Fibroblast of gingiva (primary cell): ENCODE measurements at regions not wholly inside any gene's neighbourhood (a gene's known extent, or its start where the extent isn't known, plus 50 kb on each side); places are given as distances from the start of the nearest gene placed in this dataset.
"Not testable (repeated sequence)": the region's sequence is repeated elsewhere in the genome, so short reads cannot be mapped to it uniquely, and the experiment has no call there.

Source experiments
- DNase-seq: peaks from one replicate; pipeline ENCODE4 v3.0.0-alpha.2; 2011; ENCODE audit warnings: low read depth

- DNase-seq, result no peak
Observed at GRCh38 chr21:34271189-34271851, 92.5 kb upstream of the KCNE2 start.

- DNase-seq, result no peak
Observed at GRCh38 chr21:34272321-34272720, 91.5 kb upstream of the KCNE2 start.

DNA sequence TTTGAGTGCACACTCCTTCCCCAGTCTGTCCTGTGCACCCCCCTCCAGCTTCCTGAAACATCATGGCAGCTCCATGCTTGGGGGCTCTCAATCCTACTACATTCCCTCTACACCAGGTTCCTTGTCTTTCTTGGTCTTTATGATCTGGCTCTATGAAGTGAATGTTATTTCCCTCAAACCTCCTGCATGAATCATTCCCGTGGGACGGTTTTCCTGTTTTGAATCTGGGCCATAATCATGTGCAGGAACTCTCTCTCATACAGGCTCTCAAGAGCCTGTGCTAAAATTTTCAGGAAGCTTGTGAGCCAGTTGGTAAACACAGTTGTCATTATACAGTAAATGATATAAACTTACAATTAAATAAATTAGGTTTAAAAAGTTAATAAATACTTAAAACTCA, 89.8 kb upstream of the KCNE2 start:
- DNase-seq, result no peak

DNA sequence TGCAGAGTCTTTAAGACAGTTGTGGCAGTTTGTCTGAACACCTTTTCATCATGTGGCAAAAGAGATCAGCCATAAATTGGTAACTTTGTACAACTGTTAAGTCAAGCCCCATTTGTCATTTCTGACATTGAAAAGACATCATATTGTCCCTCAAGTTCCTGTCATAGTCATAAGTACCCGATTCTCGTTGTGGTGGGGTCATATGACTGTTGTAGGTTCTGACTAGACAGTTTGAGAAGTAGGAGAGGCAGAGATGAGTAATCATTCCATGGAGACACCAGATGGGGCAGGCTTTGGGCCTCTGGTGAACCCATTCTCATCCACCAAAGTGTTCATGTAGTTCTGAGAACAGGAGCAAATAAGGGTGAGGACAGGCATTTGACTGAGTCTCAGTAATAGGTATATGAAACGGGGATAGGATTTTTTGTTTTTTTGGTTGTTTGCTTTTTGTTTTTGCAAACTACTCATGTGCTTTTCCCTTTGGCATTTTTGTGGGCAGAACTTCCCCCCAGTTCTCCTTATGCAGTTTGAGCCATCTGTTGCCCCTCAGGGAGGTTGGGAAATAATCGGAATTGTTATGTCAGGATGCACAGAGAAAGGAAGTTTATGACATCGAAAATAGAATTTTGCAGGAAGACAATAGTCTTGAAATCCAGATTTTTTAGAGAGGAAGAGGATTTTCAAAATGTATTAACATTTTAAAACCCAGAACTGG, 86.9 kb upstream of the KCNE2 start:
- peak; percentile 18 for DNase-seq

DNA sequence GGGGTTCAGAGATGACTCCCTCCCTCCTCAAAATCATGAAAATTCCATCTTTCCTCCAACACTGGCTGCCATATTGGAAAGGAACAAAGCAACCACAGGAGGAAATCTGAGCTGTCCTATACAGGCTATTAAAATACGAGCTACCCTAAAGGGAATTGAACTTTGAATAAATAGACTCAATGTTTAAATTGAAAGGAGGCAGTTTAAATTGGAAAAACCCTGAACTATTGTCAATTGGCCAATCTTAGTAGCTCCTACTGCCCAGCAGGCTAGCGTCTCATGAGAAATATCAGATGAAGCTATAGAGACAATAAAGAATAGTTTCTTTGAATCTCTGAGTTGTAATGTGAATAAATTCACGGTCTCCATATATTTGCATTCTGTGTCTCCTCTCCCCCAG, 85.4 kb upstream of the KCNE2 start:
- no peak for DNase-seq

GRCh38 chr21:34279285-34279684, 84.5 kb upstream of the KCNE2 start:
- DNase-seq, result no peak

DNA sequence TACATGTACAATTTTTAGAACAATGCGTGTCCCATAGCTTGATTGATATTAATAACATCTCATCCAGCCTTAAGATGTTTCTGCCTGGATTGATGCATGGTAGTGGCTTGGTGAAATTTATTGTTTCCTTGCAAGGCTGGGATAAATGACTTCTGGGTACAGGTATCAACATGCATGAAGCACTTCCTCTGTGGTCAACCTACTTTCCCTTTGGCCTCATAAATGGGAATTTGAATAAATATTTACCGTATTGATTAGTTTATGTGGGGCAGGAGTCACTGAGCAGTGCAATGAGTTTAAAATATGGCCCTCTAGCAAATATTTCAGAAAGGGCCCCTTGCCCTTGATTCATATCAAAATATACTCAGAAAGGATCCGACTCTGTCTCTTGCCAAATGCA, 83.9 kb upstream of the KCNE2 start:
- DNase-seq, result no peak

DNA sequence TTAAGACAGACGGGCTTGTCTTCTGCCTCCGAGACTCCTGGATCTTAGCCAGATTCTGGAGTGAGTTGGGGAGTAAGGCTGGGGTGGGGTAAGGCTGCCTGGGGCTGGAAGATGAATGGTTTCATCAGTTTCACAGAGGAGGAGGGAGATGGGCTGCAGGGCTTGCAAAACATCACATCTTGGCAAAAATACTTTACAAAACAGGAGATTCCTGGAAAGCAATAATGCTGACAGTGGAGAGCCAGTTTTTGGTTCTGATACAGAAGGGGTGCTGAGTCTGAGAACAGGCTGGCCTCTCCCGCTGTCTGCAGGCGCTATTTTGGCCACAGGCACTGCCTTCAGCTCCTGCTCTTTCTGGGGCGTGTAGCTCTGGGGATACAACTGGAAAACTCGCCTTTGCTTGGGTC, 83.4 kb upstream of the KCNE2 start:
- DNase-seq, result peak; percentile 71

DNA sequence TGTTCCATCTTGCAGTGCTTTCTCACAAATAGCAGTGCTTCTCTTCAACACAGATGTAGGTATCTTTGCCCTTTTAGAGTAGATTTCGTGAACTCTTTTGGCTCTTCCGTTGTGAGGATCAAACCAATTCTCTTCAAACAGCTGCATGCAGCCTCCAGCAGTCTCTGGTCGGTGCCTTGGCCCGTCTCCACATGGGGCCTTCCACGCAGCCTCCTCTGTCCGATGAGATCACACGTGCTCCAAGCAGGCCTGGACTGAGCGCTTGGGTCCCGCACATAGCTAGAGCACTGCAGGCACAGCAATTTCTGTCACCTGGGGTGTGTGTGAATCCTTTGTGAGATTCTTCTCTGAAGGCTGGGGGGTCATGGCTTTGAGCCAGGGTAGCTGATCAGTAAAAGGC, 82.8 kb upstream of the KCNE2 start:
- no peak for DNase-seq

DNA sequence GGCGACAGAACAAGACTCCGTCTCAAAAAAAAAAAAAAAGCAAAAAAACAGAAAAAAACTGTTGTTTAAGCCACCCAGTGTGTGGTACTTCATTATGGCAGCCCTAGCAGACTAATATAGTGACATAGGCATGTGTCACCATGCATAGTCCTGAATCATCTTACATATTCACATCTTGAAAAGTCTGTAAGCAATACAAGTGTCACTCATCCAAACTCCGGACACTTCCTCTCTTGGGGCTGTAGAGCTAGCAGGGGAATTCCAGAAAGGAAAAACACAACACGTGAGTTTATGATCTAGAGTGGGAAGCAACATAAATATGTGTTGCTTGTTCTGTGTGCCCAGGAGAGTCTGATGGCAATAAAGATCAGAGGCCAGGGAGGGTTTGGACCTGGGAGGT, 81.6 kb upstream of the KCNE2 start:
- DNase-seq, result no peak

- peak; percentile 69 for DNase-seq
Observed at GRCh38 chr21:34284666-34285065, 79.1 kb upstream of the KCNE2 start.

GRCh38 chr21:34288042-34288441, 75.8 kb upstream of the KCNE2 start:
- DNase-seq, result not testable (repeated sequence)

DNA sequence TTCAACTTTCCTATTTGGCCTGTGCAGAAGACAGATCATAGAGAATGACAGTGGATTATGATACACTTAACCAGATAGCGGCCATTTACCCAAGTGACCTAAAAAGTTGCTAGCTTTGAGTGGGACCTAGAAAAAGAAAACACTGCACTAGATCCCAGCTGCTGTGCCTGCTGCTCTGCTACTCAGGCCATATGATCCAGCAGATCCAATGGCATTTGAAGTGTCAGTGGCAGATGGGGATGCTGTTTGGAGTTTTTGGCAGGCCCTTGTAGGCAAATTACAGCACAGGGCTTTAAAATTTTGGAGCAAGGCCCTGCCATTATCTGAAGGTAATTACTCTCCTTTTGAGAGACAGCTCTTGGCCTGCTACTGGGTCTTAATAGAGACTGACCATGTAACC, 74.0 kb upstream of the KCNE2 start:
- DNase-seq, result no peak

DNA sequence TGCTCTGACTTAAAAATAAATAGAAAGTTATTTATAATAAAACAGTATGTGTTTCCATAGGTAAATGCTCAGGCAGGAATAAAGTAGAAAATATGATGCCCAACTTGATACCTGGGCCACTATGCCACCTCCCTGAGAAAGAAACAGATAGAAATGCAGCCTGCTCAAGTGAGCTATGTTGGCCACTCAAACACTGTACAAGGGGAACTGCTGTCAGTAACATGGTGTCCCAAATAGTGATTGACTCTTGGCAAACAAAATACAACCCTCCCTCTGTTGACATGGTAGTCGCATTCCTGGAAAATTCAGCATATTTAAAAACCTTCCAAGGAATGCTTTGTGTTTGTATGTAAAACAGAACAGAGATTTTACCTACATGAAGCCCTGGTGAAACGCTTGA, 66.9 kb upstream of the KCNE2 start:
- no peak for DNase-seq

DNA sequence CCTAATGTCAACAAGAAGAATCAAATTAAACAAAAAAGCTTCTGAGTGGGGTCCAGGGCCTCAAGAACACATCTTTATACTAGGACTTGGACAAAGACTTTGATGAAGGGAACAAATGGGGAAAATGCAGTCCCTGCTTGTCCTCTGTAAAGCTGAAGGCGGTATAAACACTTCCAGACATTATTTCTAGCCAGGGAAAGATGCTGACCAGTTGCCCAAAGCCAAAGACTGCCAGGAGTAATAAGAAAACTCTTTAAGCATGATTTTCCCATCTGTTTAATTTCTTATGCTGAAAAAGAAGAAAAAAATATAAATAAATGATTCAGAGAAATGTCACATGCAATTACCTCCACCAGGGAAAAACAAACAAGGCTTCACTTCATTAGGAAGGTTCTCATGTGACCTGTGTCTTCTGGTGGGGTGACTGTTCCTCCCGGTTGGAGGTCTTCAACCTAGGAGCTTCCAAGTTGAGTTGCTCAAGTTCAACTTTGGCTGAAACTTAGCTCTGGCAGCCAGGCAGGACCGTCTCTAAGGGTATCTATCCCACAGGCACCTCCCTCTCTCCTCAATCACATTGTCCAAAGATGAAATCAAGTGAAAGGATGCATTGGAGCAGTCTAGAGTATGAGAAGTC, 65.2 kb upstream of the KCNE2 start:
- DNase-seq, result peak; percentile 74

DNA sequence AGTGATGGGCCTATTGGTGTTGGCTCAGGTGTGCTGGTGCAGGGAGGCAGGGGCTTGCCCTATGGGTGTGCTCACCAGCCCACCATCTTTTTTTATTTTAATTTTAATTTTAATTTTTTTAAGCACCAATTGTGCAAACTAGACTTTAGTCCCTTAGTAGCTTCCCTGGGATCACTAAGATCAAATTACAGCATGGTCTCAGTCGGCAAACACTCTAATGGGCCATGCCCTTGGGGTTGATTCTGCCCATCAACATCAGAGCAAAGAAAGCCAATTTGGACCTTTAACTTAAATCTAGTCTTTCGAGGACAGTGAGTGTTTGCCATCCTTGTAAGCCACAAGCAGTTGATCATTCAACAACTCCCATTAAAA, 64.7 kb upstream of the KCNE2 start:
- DNase-seq, result no peak

GRCh38 chr21:34302521-34302920, 61.3 kb upstream of the KCNE2 start:
- DNase-seq, result peak; percentile 49

DNA sequence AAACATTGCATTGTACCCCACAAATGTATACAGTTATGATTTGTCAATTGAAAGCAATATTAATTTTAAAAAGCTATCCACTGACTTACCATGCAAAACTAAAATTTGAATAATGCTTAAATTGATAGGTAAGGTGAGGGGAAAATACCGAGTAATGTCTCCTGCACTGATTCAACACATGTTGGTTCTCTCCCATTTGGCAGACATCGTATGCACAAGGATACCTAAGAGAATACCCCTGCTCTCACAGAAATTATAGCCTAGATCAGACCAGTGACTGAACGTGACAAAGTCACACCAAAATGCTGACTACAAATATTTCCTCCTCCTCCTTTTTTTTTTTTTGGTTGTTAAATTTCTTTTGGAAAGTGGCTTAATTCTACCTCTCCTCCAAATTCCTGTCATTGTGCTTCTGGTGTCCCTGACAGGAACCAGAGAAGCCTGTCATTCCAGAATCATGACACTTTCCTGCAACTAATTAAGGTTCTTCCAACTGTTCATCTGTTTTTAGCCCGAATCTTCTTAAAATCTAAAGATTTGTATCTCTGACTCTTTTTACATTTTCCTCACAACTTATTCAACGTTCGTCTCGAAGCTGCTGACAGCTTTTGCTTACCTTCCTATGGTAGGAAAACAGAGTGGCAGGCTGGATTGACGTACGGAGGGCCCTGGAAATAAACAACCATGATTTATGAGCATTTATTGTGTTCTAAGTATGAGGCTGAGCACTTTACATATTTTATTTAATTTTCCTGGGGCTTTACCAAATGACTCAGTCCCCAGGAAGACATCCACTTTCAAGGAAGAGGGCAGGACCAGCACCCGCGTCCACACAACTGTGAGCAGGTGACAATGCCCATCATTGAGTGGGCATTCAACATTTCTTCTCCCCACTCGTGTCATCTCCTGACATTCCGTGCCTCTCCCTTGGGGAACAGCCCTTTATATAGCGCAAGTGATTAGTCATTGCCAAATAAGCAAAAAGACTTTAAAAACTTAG, 57.9 kb upstream of the KCNE2 start:
- no peak for DNase-seq

DNA sequence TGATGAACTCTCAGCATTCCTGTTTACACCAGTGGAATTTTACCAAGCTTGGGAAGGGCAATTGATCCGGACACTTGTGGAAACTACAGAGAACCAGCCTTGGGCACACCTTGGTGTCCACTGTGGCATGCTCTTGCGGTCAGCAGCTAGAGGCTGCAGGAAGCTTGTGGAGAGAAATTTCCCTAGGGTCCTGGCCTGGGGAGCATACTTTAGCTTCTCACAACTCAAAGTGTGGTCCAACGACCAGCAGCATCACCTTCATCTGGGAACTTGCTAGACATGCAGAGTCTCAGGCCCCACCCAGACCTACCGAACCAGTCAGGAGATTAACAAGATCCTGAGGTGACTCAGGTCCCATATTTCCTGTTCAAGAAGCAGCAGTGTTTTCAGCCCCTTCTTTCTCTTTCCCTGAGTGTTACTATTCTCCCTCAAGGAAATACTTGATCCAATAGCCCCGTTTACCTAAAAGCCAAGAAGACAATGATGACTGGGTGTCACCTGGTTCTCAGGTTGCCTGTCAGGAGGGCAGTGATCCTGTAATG, 55.7 kb upstream of the KCNE2 start:
- DNase-seq, result no peak

- DNase-seq, result peak; percentile 65
Observed at GRCh38 chr21:34311561-34312330, 52.1 kb upstream of the KCNE2 start.

GRCh38 chr21:34313116-34313515, 50.7 kb upstream of the KCNE2 start:
- no peak for DNase-seq
